Limb (tissue), 2 donors: ENCODE measurements at regions not wholly inside any gene's neighbourhood (a gene's known extent, or its start where the extent isn't known, plus 50 kb on each side); places are given as distances from the start of the nearest gene placed in this dataset.
"Not testable (repeated sequence)": the region's sequence is repeated elsewhere in the genome, so short reads cannot be mapped to it uniquely, and the experiment has no call there.

Source experiments
- DNase-seq, 2 donors: peaks; one replicate each; pipeline ENCODE4 v3.0.0-alpha.2; 2016; ENCODE audit errors: extremely low spot score in 2 of 2

GRCh38 chr14:106340658-106341057 is 814.3 kb downstream of the TMEM121 start:
- not testable (repeated sequence) for DNase-seq

DNA sequence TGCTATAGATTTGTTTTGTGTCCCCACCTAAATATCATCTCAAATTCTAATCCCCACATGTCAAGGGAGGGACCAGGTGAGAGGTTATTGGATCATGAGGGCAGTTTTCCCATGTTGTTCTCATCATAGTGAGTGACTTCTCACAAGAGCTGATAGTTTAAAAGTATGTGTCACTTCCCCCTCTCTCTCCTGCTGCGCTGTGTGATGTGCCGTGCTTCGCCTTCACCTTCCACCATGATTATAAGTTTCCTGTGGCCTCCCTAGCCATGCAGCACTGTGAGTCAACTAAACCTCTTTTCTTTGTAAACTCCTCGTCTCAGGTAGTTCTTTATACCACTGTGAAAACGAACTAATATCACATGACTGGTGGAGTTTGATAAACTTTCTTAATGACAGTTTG is 814.8 kb downstream of the TMEM121 start:
- not testable (repeated sequence) for DNase-seq

- DNase-seq, result no peak
Observed at GRCh38 chr14:106343626-106344025, 817.2 kb downstream of the TMEM121 start.

DNA sequence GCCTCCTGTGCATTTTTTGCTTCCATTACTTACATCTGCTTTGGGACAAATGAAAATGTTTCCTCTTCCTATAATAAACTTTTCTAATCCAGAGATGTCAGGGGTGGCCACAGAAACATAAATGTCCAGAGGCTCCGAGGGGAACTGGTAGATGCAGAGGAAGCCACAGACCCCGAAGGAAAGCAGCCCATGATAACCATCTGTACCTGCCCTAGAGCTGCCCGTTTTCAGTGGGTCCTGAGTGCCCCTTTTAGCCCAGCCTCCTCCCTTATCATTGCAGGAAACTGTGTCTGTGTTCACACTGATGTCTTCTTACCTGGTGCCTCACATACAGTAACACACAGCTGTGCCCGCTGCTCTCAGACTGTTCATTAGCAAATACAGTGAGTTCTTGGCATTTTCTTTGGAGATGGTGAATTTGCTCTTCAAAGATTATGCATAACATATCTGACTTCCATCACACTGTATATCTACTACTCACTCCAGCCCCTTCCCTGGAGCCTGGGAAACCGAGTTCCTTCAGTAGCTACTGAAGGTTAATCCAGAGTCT is 817.8 kb downstream of the TMEM121 start:
- not testable (repeated sequence) for DNase-seq

DNA sequence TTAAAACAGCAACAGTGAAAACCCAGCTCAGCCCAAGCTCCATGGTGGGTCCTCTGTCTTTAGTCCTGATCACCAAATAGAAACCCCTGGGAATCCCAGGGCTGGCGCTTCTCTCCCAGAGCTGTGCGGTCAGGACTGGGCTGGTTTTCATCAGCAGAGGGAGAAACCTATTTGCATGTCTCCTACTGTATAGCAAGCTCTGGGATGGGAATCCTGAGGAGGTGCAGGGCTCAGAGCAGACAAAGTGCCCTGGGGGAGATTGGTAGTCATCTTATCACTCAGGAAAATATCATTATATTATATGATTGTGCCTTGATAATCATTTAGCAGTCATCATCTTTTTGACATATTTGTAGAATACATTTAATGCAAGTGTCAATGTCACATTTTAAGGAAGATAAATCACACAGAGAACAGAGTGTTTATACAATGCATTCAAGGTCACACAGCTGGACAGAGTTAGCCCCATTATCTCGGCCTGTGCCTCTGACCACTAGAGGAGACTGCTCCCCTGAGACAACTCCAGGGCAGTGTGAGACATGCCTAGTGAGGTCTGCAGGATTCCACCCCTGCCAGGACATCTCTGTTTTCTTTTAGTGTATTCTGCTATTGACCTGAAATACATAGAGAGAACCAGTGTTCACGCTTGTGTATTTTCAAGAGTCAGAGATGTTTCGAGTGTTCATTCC is 818.6 kb downstream of the TMEM121 start:
- not testable (repeated sequence) for DNase-seq

DNA sequence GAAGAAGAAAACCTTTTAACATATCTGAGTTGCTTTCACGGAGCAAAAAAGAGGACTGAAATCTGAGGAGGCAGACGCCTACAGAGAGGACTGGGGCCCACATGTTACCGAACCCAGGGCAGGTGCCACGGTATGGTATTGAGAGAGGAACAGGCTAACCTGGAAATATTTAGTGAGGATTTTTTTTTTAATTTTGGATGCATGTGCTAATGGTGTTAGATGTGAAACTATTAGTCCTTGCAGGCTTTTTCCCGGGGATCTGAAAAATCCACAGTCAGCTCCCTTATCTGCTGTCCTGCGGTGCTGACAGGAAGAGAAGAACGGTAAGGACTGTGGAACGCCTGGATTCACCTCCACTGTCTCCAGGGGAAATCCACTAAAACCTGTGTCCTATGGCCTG is 819.7 kb downstream of the TMEM121 start:
- no peak for DNase-seq

- DNase-seq, result no peak
Observed at GRCh38 chr14:106346534-106347290, 820.3 kb downstream of the TMEM121 start.

- no peak for DNase-seq
Observed at GRCh38 chr14:106347291-106347778, 821.0 kb downstream of the TMEM121 start.

GRCh38 chr14:106347890-106348755 is 821.7 kb downstream of the TMEM121 start:
- DNase-seq, result no peak

- DNase-seq, result not testable (repeated sequence)
Observed at GRCh38 chr14:106348873-106349540, 822.6 kb downstream of the TMEM121 start.

- not testable (repeated sequence) for DNase-seq
Observed at GRCh38 chr14:106349678-106350457, 823.5 kb downstream of the TMEM121 start.

- not testable (repeated sequence) for DNase-seq
Observed at GRCh38 chr14:106355007-106355791, 828.8 kb downstream of the TMEM121 start.

- not testable (repeated sequence) for DNase-seq
Observed at GRCh38 chr14:106355881-106356642, 829.7 kb downstream of the TMEM121 start.

- not testable (repeated sequence) for DNase-seq
Observed at GRCh38 chr14:106356643-106356930, 830.2 kb downstream of the TMEM121 start.

DNA sequence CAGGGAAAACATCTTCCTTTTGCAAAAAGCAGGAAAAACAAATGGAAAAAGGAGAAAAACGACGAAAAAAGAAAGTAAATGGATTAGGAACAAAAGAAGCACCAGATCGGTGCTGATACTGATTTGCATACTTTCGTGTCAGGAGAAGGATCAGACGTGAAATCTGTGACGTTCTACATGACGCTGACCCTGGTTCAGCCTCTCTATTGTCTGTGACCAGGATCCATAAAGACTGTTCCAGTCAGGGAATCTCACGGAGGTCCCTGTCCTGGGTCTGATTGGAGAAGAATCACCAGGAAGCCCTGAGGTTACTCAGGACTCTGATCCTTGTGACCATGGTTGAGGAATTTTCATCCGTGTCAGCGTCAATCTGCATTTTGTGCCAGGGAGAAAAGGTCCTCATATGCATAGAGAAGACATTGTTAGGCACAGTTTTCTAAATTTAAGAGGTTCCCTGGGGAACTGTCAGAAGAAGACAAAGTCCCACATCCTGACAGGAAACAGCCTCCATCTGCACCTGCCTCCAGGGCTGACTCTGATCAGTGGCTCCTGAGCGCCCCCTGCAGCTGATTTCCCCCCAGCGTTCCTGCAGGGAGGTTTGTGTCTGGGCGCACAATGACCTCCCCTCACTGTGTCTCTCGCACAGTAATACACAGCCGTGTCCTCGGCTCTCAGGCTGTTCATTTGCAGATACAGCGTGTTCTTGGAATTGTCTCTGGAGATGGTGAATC is 832.9 kb downstream of the TMEM121 start:
- not testable (repeated sequence) for DNase-seq

DNA sequence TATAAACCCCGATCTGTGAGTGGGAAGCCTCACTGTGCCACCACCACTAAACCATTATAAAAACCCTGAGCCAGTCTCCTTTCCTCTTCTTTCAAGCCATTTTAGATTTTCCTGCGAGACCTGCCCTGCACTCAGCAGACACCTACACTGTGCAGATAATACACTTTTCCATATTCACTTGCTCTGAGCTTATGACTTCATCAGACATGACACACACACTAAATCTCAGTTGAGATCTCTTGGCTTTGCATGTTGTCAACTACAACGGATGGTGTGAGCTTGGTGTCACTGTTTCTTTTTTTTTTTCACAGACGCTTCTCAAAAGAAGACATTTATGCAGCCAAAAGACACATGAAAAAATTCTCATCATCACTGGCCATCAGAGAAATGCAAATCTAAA is 839.0 kb downstream of the TMEM121 start:
- not testable (repeated sequence) for DNase-seq

DNA sequence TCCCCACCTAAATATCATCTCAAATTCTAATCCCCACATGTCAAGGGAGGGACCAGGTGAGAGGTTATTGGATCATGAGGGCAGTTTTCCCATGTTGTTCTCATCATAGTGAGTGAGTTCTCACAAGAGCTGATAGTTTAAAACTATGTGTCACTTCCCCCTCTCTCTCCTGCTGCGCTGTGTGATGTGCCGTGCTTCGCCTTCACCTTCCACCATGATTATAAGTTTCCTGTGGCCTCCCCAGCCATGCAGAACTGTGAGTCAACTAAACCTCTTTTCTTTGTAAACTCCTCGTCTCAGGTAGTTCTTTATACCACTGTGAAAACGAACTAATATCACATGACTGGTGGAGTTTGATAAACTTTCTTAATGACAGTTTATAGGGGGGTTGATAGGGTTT is 839.5 kb downstream of the TMEM121 start:
- not testable (repeated sequence) for DNase-seq

DNA sequence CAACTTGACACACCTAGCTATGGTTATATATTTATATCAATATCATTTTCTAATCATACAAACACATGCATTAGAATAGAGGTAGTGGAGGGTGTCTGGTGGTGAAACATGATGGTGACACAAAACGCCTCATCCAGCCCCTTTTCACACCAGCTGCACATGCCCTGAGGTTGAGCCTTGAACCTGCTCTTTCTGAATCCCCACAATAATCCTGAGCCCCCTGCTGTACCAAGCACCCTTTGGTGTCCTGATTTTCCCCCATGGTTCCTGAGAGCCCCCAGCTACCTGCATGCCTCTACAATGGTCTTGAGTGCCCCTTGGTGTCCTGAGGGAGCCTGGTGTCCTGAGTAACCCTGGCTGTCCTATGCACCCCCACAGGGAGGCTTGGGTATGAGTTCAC is 840.6 kb downstream of the TMEM121 start:
- not testable (repeated sequence) for DNase-seq
